AG08396 (cell line): ENCODE measurements at regions not wholly inside any gene's neighbourhood (a gene's known extent, or its start where the extent isn't known, plus 50 kb on each side); places are given as distances from the start of the nearest gene placed in this dataset.
"Not testable (repeated sequence)": the region's sequence is repeated elsewhere in the genome, so short reads cannot be mapped to it uniquely, and the experiment has no call there.

Source experiments
- DNase-seq: peaks from one replicate; pipeline ENCODE4 v3.0.0; 2012; ENCODE audit warnings: low spot score, mixed read lengths

DNA sequence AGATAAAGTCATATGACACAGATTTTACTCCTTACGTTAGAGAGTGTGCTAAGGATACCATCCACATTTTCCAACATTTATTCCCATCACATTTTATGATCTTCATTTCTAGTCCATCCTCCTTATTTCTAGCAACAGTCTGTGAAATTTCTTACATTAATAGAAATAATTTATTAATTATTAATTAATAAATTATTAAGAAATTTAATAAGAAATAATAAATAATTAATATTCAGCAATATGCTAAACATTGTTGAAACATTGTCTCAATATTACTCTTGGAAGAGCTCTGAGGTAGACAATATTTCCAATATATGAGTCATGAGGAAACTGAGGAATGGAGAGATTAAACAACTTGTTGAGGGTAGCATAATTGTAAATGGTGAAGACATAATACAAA lies 1742.5 kb upstream of the CDH6 start:
- DNase-seq, result not testable (repeated sequence)

DNA sequence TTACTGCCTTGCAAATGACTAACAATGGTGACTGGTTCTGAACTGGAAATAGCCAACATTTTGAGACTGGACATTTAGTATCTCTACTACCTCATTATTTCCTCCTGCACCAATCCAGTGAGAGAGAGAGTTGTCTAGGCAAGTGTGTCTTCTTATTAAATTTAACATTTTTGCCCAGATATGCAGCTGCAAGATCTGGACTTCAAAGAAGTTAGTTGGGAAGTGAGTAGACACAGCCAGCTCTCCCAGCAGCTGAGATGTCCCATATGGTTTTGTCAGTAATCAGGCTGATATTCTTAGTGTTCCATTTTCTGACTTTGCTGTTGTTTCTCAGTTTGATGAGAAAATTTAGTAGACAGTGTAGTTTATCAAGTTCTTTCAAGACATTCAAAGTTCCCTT lies 1778.8 kb upstream of the CDH6 start:
- DNase-seq, result no peak

DNA sequence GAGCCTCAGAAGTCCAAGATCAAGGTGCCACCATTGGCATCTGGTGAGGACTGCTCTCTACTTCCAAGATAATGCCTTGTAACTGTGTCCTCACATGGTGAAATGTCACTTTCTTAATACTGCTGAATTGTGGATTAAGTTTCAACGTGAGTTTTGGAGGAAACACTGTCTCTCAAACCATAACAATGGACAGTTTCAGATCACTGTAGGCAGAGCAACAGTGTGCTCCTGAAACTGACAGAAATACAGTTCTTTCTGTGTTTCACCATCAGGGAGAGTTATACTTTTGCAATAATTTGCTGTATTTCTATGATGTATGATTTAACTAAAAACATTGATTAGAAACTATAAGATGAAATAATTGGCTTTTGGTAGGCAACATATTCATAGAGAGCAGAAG lies 1780.5 kb upstream of the CDH6 start:
- DNase-seq, result no peak

DNA sequence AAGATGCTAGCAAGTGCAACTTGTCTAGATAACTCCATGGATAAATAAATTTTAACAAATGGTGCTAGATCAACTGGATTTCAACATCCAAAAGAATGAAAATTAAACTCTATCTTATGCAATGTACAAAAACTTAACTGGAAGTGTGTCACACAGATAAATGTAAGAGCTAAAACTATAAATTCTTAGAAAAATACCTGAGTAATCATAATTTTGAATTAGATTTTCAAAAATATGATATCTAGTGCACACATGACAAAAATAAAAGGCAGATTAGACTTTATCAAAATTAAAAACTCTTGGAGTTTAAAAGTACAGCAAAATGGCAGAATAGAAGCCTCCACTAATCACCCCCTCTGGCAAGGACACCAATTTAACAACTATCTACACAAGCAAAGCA lies 1791.2 kb upstream of the CDH6 start:
- no peak for DNase-seq

DNA sequence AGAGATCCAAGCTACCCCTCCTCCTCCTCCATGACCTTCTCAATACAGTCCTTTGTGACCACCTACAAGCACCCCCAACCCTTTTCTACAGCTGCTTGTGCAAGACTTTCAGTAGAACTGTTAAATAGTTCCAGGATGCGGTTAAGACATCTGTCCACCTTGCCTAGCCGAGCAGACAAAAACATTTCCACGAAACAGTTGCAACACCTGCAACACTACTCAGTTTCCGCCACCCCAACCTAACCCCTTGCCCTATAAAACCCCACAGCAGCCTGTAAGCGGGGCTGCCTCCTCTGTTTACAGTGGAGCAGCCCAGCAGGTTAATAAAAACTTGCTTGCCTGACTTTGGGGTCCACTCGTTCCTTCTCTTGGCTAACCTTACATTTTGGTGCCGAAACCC lies 1803.5 kb upstream of the CDH6 start:
- DNase-seq, result no peak

DNA sequence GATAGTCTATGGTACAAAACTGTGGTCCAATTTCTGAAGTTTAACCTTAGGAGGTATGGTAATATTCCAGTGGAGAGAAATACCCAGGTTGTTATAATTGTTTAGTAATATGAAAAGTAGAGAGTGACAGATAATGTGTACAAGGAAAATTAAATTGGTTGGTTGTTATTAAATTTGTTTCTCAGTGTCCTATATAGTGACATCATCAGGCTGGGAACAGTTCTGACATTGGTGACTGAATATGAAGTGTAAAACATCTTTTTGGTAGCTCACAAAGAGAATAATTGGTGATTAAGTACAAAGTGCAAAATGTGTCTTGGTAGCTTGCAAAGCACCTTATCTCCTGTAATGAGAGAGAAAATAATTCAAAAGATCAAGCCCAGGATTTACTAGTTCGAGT lies 1806.1 kb upstream of the CDH6 start:
- DNase-seq, result no peak

DNA sequence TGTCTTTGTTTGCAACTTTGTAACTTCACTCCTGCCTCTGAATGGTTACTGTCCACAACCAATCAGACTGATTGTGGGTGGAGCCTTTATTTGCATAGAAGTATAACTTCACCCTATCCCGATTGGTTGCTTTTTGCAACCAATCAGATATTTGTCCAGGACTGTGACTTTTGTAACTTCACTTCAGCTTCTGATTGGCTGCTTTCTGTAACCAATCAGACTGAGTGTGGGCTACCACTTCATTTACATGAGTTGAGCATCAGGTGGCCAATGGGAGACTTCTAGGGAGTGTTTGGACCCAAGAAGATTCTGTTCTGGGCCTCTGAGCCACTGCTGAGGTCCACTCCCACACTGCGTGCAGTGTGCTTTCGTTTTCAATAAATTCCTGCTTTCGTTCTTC lies 1810.7 kb upstream of the CDH6 start:
- no peak for DNase-seq

DNA sequence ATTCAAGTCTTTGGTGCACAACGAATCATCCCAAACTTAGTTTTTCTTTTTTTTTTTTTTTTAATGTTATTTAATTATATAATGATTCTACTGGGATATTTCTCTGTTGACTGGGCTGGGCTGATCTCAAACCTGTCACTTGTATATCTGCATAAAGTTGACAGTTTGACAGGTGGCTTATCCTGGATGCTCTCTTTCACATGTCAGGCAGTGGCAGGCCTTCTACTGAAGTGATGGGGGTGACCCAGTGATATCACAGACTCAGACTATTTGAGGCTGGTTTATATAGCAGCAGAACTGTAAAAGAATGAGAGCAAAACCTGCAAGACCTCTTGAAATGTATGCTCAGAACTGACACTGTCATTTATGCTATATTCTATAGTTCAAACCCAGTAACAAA lies 1813.5 kb upstream of the CDH6 start:
- no peak for DNase-seq

DNA sequence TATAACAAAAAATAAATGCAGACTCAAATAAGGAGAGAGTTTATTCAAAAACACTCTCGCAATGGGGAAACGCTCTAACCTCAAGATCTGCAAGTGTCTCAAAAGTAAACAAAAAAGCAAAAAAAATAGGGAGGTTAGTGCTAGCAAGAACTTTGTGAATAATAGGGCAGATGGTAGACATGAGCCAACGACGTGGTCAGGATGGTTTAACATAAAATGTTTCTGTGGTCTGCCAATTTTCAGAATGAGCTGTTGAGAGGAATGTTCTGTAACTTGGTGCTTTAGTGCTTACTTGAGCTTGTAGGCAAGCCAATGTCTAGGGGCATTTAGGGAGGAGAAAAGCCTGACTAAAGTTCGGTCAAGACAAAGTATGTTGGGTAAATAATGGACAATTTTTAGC lies 1813.9 kb upstream of the CDH6 start:
- DNase-seq, result no peak

DNA sequence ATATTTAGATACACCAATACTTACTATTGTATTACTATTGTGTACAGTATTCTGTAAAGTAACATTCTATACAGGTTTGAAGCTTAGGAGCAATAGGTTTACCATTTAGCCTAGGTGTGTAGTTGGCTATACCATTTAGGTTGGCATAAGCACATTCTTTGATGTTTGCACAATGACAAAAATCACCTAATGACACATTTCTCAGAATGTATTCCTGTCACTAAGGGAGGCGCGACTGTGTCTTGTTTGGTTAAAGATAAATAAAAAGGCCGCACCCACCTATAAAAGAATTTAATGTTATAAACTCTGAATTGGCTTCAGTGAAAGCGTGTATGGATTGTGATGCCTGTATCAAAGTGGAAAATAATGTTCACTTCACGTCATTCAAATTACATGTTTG lies 1815.4 kb upstream of the CDH6 start:
- no peak for DNase-seq

DNA sequence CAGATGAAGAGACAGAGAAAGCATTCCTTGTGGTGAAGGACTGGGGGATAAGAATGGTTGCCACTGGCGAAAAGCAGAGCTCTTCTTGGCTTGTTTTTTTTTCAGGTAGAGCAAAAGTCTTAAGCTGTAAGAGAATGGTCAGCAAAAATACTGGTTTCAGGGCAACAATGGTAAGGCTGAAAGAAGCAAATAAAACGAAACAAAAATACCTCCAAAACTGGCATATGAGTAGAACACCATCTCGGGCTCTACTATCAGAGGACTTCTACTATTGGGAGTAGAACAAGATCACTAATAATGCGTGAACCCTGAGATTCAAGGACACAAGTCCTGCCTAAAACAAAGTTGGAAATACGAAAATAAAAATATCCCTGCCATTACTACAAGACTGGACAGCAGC lies 1823.2 kb upstream of the CDH6 start:
- no peak for DNase-seq

DNA sequence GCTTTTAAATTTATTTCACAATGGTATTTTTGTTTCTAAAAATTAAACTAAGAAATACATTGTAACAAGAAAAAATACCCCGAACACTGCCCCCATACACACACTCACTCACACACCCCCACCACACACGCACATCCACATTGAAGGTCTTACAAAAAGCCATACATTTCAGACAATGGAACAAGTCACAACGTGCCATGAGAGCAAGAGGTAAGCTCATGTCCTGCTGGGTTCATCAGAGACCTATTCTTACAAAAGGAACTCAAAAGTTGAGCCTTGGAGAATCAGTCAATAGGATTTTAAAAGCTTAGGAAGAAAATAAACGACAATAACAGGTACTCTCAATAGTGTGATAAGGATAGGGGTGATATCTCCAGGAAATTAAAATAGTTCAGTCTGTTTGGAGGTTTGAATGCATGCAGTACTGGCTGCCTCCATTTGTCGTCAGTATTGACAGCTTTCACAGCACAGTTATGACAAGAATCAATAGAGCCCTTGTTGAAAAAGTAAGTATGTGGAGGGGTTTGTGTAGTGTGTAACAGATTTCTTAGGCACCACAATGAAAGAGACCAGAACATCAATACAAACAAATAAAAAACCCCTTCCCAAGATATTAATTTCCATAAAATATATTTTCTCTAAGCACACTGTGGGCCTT lies 1826.2 kb upstream of the CDH6 start:
- no peak for DNase-seq

DNA sequence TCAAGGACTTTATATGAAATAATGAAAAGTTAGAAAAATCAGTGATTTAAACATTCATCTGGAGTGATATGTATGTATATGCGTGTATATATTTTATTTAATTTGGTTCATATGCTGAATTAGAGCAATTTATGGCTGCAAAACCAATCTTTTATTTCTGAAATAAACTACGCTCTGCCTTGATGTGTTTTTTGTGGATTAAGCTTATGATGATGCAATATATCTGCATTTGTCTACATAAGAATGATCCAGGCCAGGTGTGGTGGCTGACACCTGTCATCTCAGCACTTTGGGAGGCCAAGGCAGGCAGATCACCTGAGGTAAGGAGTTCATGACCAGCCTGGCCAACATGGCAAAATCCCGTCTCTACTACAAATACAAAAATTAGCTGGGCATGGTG lies 1842.3 kb upstream of the CDH6 start:
- DNase-seq, result no peak

DNA sequence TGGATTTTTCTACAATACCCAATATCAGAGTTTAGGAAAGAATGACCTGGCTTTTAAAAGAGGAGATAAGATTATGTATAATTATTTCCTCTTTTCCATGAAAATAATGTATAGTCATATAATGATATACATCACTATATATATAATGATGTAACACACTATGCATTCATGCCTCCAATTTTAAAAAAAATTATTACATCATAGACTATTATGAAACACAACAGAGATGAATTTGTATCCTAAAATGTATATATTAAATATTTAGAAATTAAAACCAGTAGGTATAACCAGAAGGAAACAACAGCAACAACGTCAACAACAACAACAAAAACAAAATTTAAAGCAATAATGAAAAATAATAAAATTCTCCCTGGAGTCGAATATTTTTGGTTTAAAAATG lies 1856.5 kb upstream of the CDH6 start:
- DNase-seq, result no peak

DNA sequence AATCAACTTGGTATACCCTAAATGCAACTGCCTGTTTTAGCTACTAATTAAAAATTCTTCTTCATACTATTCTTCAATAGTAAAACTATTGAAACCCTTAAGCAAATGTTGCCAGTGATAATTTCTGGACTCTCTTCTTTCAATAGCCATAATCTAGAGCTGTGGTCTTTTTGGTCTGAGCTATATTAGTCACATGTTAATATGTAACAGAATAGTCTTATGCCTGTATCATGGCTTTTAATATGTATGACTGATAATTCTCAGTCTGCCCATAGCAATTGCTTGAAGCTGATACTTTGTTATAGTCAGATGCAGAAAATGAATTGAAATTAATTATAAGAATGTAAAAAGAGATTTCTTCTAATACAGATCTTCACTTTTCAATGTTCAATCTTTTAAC lies 1871.9 kb upstream of the CDH6 start:
- DNase-seq, result no peak

DNA sequence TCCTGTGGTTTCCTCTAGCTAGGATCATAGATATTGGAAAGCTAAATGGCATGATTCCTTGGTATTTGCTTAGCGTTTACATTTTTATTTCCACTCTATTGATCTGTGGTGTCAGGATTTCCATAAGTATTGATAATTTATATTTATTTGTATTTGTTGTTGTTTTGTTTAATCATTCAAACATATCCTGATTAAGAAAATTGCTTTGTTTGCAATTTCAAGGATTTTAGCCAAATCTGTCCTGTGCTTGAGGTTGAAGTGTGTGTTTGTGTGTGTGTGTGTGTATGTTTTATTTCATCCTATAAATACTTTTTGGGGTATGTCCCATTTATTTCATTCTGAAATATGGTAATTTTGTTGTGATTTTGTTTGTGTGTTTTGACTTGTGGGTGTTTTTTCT lies 1884.1 kb upstream of the CDH6 start:
- DNase-seq, result no peak

DNA sequence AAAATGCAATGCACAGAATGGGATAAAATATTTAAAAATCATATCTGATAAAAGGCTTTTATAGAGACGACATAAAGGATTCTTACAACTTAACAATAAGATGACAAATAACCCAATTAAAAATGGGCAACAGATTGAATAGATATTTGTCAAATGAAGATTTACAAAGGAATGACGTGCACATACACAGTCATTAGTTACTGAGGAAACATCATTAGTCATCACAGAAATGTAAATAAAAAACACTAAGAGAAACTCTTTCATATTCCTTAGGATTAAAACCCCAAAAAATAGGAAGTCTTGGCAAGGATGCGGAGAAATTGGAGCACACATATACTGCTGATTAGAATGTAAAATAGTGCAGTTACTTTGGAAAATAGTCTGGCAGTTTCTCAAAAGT lies 1886.0 kb upstream of the CDH6 start:
- no peak for DNase-seq

DNA sequence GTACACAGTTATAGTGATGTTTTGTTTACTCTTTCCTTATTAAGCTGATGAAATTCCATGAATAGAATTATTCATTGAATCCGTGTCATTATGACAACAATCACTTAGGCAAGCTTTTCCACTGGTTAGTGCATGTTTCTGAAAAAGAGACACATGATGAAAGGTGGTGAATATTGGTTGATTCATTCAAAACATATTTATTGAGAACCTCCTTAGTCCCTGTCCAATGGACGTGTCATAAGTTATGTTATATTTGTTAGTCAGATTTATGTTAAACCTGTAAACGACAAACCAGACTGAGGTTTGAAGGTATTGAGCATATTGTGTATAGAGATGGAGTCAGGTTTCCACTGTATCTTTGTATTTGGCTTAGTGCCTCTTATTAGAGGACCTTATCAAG lies 1888.9 kb upstream of the CDH6 start:
- no peak for DNase-seq

DNA sequence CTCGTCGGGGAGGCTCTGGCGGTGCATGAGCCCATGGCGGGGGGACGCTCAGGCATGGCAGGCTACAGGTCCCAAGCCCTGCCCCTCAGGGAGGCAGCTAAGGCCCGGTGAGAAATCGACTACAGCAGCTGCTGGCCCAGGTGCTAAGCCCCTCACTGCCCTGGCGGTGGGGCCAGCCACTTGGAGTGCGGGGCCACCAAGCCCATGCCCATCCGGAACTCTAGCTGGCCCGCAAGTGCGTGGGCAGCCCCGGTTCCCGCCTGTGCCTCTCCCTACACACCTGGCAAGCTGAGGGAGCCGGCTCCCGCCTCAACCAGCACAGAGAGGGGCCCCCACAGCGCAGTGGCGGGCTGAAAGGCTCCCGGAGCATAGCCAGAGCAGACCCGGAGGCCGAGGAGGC lies 1896.9 kb upstream of the CDH6 start:
- no peak for DNase-seq

DNA sequence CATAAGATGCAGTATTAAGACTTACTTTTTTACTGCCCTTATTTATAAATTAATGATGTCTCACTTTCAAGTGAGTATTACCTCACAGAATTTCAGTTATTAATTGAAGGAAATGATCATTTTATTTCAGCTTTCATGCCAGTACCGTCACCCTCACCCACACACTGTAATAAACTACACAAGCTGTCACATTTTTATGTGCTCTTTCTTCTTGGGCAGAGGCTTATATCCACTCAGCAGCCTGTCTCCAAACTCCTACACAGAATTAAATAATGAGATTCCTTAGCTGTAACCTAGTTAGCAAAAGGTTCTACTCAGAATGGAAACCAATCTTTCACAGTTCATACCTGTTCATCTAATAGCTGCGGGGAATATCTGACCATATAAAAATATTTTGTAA lies 1915.8 kb upstream of the CDH6 start:
- DNase-seq, result no peak

DNA sequence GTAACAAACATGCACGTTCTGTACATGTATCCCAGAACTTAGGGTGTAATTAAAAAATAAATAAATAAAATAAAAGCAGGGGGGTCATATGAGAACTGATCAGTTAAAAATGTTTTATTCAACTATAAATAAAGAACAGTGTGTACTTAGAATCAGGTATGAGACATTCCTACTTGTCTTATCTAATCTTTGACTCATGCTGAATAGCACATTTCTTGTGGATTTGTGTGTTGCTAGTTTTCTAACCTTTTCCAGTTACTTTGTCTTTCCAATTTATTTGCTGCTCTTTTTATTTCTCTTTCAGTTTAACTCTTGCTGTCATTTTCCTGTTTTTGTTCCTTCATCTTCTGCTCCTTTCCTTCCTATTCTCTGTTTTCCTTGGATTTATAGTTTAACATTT lies 1917.1 kb upstream of the CDH6 start:
- DNase-seq, result no peak

DNA sequence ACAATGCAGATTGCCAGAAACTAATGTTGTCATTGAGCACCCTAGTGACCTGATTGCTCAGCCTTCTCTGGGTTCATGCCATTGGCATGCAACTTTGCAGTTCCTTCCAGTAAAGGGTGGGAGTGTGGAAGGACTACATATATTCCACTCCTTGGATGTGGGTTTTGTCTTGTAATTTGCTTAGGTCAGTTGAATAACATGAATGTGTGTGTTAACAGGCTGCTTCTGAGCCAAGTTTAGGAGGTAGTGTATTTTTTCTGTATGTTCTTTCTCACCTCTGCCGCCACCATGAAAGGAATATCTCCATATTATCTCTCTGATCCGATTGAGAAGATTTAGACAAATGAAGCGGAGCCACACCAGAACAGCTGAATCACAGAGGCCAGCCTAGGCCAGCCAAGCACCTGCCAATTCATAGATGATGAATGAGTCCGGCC lies 1929.6 kb upstream of the CDH6 start:
- DNase-seq, result no peak

DNA sequence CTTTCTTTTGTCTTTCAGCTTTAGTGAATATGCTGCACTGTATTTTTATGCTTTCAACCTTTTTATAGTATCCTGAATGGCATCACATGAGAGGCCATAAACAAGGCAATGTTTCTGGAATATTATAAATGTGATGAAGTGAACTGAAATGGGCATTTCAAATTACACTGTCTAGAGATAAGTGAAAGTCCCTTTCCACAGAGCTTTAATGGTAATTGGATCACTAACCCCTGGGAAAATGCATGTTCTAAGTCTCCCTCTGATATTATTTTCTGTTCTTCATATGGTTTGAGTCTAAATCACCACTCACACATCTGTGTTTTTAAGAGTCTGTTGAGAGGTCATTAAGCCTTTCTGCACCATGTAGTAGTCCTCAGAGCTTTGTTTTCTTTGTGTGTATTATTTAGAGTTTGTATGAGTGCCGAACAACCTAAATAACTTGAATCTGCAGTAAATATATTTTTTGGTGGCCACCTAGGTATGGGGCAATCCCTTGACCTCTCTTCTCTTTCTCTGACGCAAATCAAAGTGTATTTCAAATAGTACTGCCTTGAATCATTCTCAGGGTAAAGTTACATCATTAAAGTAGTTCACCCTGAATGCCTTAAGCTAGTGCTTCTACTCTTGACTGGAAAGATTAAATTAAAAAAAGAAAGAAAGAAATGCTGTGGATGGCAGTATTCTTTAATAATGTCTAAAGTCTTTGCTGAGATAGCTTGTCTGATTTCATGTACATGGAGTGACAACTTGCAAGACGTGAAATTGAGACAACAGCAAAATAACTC lies 1931.0 kb upstream of the CDH6 start:
- DNase-seq, result no peak

DNA sequence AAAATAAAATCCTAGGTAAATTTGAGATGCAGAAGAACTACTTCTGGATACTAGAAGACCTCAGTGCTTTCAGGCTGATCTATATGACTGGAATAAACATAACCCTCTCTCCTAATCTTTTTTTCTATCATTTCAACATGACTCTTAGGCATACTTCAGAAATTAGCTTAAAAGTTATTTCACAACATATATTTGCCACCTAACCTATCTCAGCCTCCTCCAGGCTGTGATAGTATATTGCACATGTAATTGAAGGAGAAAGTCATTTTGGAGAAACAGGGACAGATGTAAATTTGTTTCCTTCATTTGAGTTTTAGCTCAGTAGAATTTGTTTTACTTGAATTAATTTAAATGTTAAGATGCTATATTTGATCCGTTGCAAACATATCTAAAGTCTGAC lies 1932.3 kb upstream of the CDH6 start:
- no peak for DNase-seq
